ENCODE measurements at regions not wholly inside any gene's neighbourhood (a gene's known extent, or its start where the extent isn't known, plus 50 kb on each side); places are given as distances from the start of the nearest gene placed in this dataset.

DNA sequence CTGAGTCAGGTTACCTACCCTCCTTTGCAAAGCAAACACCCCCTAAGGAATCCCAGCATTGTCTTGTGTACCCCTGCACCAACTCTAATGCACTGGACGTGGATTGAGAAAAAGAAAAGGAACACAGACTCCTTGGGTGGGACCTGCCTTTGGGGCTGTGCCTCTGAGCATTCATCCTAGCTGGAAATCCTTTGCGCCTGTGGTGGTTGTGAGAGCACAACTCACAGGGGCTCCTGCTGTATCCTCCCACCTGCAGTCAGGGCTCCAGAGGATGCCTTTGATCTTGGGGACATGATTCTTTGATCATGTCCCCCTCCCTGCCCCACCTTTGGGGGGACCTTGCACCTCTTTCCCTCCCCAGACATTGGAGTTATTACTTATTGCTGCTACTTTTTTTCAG lies 338.5 kb downstream of the GADD45G start:
- TF ChIP-seq, protein P1, sequence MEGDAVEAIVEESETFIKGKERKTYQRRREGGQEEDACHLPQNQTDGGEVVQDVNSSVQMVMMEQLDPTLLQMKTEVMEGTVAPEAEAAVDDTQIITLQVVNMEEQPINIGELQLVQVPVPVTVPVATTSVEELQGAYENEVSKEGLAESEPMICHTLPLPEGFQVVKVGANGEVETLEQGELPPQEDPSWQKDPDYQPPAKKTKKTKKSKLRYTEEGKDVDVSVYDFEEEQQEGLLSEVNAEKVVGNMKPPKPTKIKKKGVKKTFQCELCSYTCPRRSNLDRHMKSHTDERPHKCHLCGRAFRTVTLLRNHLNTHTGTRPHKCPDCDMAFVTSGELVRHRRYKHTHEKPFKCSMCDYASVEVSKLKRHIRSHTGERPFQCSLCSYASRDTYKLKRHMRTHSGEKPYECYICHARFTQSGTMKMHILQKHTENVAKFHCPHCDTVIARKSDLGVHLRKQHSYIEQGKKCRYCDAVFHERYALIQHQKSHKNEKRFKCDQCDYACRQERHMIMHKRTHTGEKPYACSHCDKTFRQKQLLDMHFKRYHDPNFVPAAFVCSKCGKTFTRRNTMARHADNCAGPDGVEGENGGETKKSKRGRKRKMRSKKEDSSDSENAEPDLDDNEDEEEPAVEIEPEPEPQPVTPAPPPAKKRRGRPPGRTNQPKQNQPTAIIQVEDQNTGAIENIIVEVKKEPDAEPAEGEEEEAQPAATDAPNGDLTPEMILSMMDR (IDR thresholded peaks at IDR 0.05), result no peak
- TF ChIP-seq POLR2A (IDR thresholded peaks at IDR 0.05), result no peak
- no peak for TF ChIP-seq EP300 (IDR thresholded peaks at IDR 0.05)

Data from suprapubic skin (tissue), 3 donors.